Large intestine (tissue), 3 donors: ENCODE measurements at regions not wholly inside any gene's neighbourhood (a gene's known extent, or its start where the extent isn't known, plus 50 kb on each side); places are given as distances from the start of the nearest gene placed in this dataset.

Source experiments
- DNase-seq, 2 donors: peaks; one replicate each; pipeline versions ENCODE4 v3.0.0 to v3.0.0-alpha.2; 2013
- H3K27ac ChIP-seq: one replicate; pipeline ENCODE4 v1.5.1; 2013; ENCODE audit warnings: low read length
- H3K27me3 ChIP-seq: 2 replicates; pipeline ENCODE4 v1.6.1; 2013; ENCODE audit warnings: low read length; ENCODE audit not compliant: control insufficient read depth, insufficient read depth
- H3K36me3 ChIP-seq: 2 replicates; pipeline ENCODE4 v1.6.1; 2013; ENCODE audit warnings: low read length; ENCODE audit not compliant: control insufficient read depth, insufficient read depth
- H3K4me1 ChIP-seq: one replicate; pipeline ENCODE4 v1.6.1; 2013; ENCODE audit warnings: low read length; ENCODE audit not compliant: control insufficient read depth, insufficient read depth
- H3K4me3 ChIP-seq: one replicate; pipeline ENCODE4 v1.5.1; 2013; ENCODE audit warnings: low read length
- H3K9me3 ChIP-seq: one replicate; pipeline ENCODE4 v1.6.1; 2013; ENCODE audit warnings: mild to moderate bottlenecking, low read depth, low read length, moderate library complexity; ENCODE audit not compliant: control insufficient read depth
- WGBS: methylation state at CpG from one replicate; pipeline ENCODE4 v1.1.5; 2013; ENCODE audit warnings: low lambda C conversion rate; ENCODE audit not compliant: insufficient coverage; 5-methylcytosine and 5-hydroxymethylcytosine counted together

DNA sequence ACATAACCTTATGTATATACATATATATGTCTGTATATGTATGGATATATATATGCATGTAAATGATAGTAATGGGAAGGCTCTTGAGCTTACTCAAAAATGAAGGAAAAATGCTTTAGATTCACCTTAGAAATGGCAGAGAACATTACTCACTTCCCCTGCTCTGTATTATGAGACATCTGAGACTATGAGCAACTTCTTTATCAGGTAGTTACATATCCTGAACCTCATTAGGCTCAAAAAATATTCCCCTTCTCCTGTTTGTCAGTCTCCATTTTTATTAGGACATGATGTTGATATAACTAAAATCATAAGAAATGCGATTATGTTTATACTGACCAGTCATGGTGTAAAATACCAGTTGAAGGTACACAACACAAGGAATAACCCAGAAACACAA is 800.1 kb upstream of the ZWINT start:
- no peak for DNase-seq
- Histone ChIP-seq H3K27me3 (no peaks in the 10 kb centered on the region), H3K4me3 (no peak overlapping the region), H3K4me1 (no peaks in the 10 kb centered on the region), H3K9me3 (no peaks in the 10 kb centered on the region), H3K36me3 (no peaks in the 10 kb centered on the region), H3K27ac (no peak overlapping the region)
- 71% methylated on average over 1 of the region's 1 CpG for WGBS

DNA sequence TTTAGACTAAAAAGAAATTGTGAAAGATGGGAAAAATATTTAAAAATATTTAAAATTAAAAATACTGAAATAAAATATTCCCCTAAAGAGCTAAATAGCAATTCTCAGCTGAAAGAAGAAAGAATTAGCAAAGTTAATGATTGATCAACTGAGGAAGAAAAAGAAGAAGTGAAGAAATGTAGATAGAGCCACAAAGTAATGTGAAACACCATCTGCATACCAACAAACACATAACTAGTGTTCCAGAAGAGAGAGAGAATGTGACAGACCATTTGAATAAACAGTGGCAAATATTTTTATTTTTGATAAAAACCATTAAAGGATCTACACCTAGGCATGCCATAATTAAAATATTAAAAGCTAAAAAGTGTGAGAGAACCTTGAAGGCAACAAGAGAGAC is 784.5 kb upstream of the ZWINT start:
- no peak overlapping the region for H3K27ac ChIP-seq
- H3K4me1 ChIP-seq = no peaks in the 10 kb centered on the region
- no peak overlapping the region for H3K4me3 ChIP-seq
- no peaks in the 10 kb centered on the region for H3K27me3 ChIP-seq
- no peak for DNase-seq
- no peaks in the 10 kb centered on the region for H3K9me3 ChIP-seq
- H3K36me3 ChIP-seq = no peaks in the 10 kb centered on the region

DNA sequence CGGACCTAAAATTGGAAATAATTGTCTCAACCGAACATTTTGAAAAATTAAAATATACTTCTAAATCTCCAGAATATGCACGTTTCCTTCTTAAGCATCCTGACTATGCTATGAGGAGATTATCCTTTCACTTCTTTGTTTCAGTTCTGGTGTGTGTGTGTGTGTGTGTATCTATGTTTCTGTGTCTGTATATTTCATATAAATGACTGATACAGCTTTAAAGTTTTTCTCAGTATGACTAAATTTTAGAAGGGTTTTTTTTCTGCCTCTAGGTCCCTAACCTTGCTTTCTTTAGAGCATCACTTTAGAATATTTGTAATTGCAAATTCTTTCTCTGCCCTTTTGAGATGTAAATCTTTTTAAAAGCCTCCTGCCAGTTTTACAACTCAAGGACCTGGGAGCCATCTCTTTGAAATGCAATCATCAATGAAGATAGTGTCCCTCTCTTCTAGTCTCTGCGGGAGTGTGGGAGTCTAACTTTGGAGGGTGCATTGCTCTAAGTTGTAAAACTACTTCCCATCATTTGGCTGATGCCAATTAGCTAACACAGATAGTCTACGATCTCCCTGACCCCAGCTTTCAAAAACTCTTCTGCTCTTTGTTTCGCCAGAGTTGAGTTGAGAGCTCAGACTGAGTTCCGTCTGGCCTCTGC is 782.0 kb upstream of the ZWINT start:
- no peaks in the 10 kb centered on the region for H3K36me3 ChIP-seq
- no peaks in the 10 kb centered on the region for H3K27me3 ChIP-seq
- H3K4me1 ChIP-seq = no peaks in the 10 kb centered on the region
- H3K9me3 ChIP-seq = no peaks in the 10 kb centered on the region
- 60% methylated on average over 2 of the region's 7 CpGs for WGBS
- H3K27ac ChIP-seq = no peak overlapping the region
- H3K4me3 ChIP-seq = no peak overlapping the region
- no peak for DNase-seq

DNA sequence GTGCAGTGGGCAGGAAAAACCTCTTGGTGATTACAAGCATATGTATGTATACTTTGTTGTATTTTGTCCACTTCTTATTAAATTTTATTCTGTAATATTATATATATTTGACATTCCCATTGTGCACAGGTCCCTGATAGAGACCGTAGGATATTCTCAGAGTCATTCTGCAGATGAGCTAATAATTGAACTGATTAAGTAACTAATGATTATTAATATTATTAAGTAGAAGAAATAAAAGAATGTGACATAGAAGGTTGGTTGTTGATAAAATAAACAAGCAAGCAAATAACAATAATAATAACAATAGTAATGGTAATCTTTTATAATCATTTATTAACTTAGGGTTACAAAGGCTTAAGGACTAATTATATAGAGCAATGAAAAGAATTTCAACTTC is 780.6 kb upstream of the ZWINT start:
- Histone ChIP-seq H3K9me3 (no peaks in the 10 kb centered on the region), H3K27ac (no peak overlapping the region), H3K27me3 (no peaks in the 10 kb centered on the region), H3K36me3 (no peaks in the 10 kb centered on the region), H3K4me1 (no peaks in the 10 kb centered on the region), H3K4me3 (no peak overlapping the region)
- 92% methylated on average over 1 of the region's 1 CpG for WGBS
- DNase-seq = no peak

DNA sequence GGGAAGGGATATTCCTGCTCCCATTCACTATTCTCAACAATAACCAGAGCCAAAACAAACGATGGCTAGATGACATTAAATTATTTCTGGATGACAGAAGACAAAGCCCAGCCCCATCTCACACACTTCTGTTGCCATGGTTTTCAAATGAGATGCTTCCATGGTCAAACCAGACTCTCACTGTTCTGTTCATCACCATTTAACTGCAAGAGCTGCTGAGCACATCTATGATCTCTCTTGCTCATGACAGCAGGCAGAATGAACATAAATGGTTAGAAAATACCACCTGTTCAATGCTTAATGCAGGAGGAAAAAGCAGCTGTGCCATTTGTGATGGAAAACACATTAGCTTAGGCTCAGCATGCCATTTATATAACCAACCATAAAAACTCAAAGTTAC is 758.6 kb upstream of the ZWINT start:
- H3K36me3 ChIP-seq = no peaks in the 10 kb centered on the region
- H3K27ac ChIP-seq = no peak overlapping the region
- no CpG with 5 or more reads among the region's 1 CpG for WGBS
- H3K27me3 ChIP-seq = no peaks in the 10 kb centered on the region
- H3K4me3 ChIP-seq = no peak overlapping the region
- H3K9me3 ChIP-seq = no peaks in the 10 kb centered on the region
- no peaks in the 10 kb centered on the region for H3K4me1 ChIP-seq
- no peak for DNase-seq

DNA sequence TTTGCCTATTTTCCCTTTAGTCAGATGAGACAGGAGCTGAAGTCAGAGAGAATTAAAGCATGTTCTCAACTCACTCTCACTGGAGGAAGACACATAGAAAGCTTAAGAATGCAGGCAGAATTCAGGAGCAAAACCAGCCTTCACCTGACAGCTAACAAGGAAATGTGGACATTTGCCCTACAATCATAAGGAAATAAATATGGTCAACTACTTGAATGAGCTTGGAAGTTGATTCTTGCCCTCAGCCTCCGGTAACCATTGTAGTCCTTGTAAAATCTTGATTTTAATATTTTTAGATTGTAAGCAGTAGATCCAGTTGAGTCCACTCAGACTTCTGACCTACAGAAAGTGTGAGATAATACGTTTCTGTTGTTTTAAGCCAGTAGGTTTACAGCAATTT is 752.5 kb upstream of the ZWINT start:
- H3K27me3 ChIP-seq = no peaks in the 10 kb centered on the region
- 63% methylated on average over 1 of the region's 2 CpGs for WGBS
- no peak overlapping the region for H3K27ac ChIP-seq
- H3K4me3 ChIP-seq = no peak overlapping the region
- no peaks in the 10 kb centered on the region for H3K36me3 ChIP-seq
- no peaks in the 10 kb centered on the region for H3K4me1 ChIP-seq
- H3K9me3 ChIP-seq = no peaks in the 10 kb centered on the region
- DNase-seq = no peak

DNA sequence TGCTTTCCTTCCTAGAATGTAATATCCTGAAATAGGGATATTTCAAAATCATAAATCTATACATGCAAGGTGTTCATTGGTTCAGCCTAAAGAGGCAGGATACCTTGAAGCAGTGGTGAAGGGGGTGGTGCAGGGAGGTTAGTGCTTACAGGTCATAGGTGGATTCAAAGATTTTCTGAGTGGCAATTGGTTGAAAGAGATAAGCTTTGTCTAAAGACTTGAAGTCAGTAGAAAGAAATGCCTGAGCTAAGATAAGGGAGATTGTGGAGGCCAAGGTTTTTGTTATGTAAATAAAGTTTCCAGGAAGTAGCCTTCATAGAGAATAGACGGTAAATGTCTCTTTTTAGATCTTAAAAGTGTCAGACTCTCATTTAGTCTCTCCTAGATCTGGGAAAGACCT is 741.2 kb upstream of the ZWINT start:
- Histone ChIP-seq H3K27ac (no peak overlapping the region), H3K27me3 (no peaks in the 10 kb centered on the region), H3K9me3 (no peaks in the 10 kb centered on the region), H3K4me3 (no peak overlapping the region), H3K4me1 (no peaks in the 10 kb centered on the region), H3K36me3 (no peaks in the 10 kb centered on the region)
- no peak for DNase-seq
- WGBS = no CpG with 5 or more reads among the region's 1 CpG

DNA sequence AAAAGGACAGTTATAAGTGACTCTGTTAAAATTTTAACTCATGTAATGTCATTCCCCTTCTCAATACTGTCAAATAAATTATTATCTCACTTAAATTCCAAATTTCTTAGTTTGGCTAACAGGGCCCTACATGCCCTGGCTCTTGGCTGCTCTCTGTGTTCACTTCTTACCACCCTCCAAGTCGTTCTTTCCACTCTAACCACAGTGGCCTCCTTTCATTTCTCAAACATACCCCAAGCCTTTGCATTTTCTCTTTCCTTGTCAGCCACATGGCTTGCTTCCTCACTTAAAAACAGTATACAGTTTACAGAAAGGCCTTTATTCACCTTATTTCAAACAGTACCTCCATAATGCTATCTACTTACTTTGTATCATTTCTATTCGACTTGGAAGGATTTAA is 737.1 kb upstream of the ZWINT start:
- 63% methylated on average over 1 of the region's 2 CpGs for WGBS
- no peaks in the 10 kb centered on the region for H3K4me1 ChIP-seq
- DNase-seq = no peak
- H3K27ac ChIP-seq = no peak overlapping the region
- peaks cover 5% of the 10 kb centered on the region for H3K9me3 ChIP-seq
- no peaks in the 10 kb centered on the region for H3K36me3 ChIP-seq
- no peak overlapping the region for H3K4me3 ChIP-seq
- no peaks in the 10 kb centered on the region for H3K27me3 ChIP-seq

DNA sequence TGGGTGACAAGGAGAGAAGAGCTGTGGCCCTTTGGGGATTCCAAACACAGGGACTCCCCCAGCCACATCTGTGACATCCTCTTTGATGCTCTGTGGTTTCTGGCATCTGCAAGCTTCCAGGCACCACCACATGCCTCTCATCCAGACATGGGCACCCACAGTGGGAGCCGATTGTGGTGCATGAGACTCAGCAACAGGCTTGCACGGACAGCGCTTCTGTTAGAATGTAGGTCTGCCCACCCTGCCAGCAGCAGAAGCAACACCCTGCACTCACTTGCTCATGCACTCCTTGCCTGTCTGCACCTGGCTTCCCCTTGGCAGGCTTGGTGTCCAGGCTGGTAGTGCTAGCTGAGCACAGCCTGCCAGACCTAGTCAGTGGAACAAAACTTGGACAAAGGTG is 735.0 kb upstream of the ZWINT start:
- Histone ChIP-seq H3K36me3 (no peaks in the 10 kb centered on the region), H3K9me3 (peaks cover 8% of the 10 kb centered on the region), H3K27ac (no peak overlapping the region), H3K4me1 (no peaks in the 10 kb centered on the region), H3K27me3 (no peaks in the 10 kb centered on the region), H3K4me3 (no peak overlapping the region)
- WGBS = no CpG with 5 or more reads among the region's 3 CpGs
- DNase-seq = no peak

DNA sequence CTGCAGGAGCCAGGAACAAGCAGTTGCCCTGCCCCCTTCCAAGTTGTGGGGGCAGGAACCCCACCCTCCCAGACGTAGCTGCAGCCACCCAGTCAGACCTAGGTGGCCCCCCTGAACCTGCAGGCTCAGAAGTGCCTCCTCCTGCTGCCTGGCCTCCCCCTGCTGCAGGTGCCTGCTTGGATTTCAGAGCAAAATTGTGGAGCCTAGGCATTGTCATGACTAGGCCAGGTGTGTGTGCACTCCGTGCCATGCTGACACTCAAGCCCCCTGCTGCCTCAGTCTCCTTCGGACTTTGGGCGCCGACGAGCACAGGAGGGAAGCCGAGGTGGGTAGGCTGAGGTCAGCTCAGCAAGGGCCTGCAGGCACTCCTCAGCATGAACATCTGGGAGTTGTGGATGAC is 733.9 kb upstream of the ZWINT start:
- DNase-seq = no peak
- no peaks in the 10 kb centered on the region for H3K27me3 ChIP-seq
- no CpG with 5 or more reads among the region's 7 CpGs for WGBS

DNA sequence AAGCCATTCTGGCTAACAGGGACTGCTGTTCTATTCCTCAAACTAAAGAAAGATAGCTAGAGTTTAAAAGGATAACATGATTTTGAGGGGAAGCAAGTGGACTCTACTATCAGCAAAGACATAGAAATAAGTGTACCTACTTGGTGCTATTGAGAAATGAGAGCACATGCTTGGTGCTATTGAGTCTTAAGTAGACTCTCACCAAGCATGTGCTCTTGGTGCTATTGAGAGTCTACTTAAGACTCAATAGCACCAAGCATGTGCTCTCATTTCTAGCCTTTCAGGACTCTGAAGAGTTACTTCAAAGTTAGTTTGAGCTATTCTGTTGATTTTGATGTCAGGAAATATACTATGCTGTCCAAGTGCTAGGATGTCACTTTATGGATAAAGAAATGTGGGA is 733.0 kb upstream of the ZWINT start:
- no peaks in the 10 kb centered on the region for H3K4me1 ChIP-seq
- no peak for DNase-seq
- H3K9me3 ChIP-seq = peaks cover 8% of the 10 kb centered on the region
- no peaks in the 10 kb centered on the region for H3K27me3 ChIP-seq
- no peak overlapping the region for H3K4me3 ChIP-seq
- H3K36me3 ChIP-seq = no peaks in the 10 kb centered on the region
- no peak overlapping the region for H3K27ac ChIP-seq

More for the DNA sequence above, 733.9 kb upstream of the ZWINT start:
- Histone ChIP-seq H3K4me3 (no peak overlapping the region), H3K27ac (no peak overlapping the region), H3K36me3 (no peaks in the 10 kb centered on the region), H3K4me1 (no peaks in the 10 kb centered on the region), H3K9me3 (peaks cover 8% of the 10 kb centered on the region)
